SK-N-SH (cell line): ENCODE measurements at regions not wholly inside any gene's neighbourhood (a gene's known extent, or its start where the extent isn't known, plus 50 kb on each side); places are given as distances from the start of the nearest gene placed in this dataset.

Experiments
- CTCF ChIA-PET: fragments of 300-600, 350-600 bp; formaldehyde crosslinking; extraction: SDS; loops from one replicate; lab custom pipeline; 2021; lab: Yijun Ruan, JAX
- POLR2A ChIA-PET: fragments of 350-600 bp; sonication (Branson Sonifier 250); formaldehyde crosslinking; extraction: SDS; loops from one replicate; lab custom pipeline; 2020; ENCODE audit warnings: antibody characterized with exemption, inconsistent platforms; lab: Yijun Ruan, JAX
- DNase-seq: peaks from one replicate; pipeline ENCODE4 v3.0.0; 2012
- H2AFZ ChIP-seq: fragments of 200-600 bp; sonication (generic); 2 replicates; pipeline ENCODE4 v1.8.1; 2016; ENCODE audit warnings: antibody characterized with exemption, mild to moderate bottlenecking, low read depth
- H3F3A ChIP-seq: fragments of 200-600 bp; sonication (generic); replicated peaks from 2 replicates; pipeline ENCODE3; 2016; ENCODE audit warnings: antibody characterized with exemption, mild to moderate bottlenecking; ENCODE audit not compliant: insufficient read depth
- H3K27ac ChIP-seq, 2 experiments: fragments of 200-500 bp in 1 of 2; fragments of 200-600 bp in 1 of 2; sonication (Bioruptor generic) in 1 of 2; sonication (generic), shearing (Covaris generic) in 1 of 2; 2 replicates each; pipeline versions ENCODE4 v1.5.1 to v1.6.1; 2014 to 2016; ENCODE audit warnings: low read depth in 2 of 2, inconsistent platforms in 1 of 2, low read length in 1 of 2, mild to moderate bottlenecking in 1 of 2, mixed read lengths in 1 of 2
- H3K27me3 ChIP-seq: fragments of 200-600 bp; sonication (generic), shearing (Covaris generic); 2 replicates; pipeline ENCODE4 v1.6.1; 2016; ENCODE audit warnings: mixed run types; ENCODE audit not compliant: insufficient read depth
- H3K36me3 ChIP-seq, 2 experiments: fragments of 200-500 bp in 1 of 2; fragments of 200-600 bp in 1 of 2; sonication (Bioruptor generic) in 1 of 2; sonication (generic) in 1 of 2; replicated peaks in 1 of 2; 2 replicates each; pipeline versions ENCODE3 to v1.5.1; 2014 to 2016; ENCODE audit warnings: low read length in 1 of 2, mild to moderate bottlenecking in 1 of 2; ENCODE audit not compliant: insufficient read depth in 2 of 2, control insufficient read depth in 1 of 2
- H3K4me1 ChIP-seq, 2 experiments: fragments of 200-500 bp in 1 of 2; fragments of 200-600 bp in 1 of 2; sonication (Bioruptor generic) in 1 of 2; sonication (generic), shearing (Covaris generic) in 1 of 2; 2 replicates each; pipeline versions ENCODE4 v1.5.1 to v1.6.1; 2014 to 2016; ENCODE audit warnings: low read depth in 1 of 2, low read length in 1 of 2, mixed run types in 1 of 2; ENCODE audit not compliant: insufficient read depth in 2 of 2, control insufficient read depth in 1 of 2
- H3K4me2 ChIP-seq: fragments of 200-600 bp; sonication (generic), shearing (Covaris generic); 2 replicates; pipeline ENCODE4 v1.6.1; 2017; ENCODE audit warnings: mixed run types
- H3K4me3 ChIP-seq, 2 experiments: fragments of 200-500 bp in 1 of 2; fragments of 200-600 bp in 1 of 2; sonication (Bioruptor generic) in 1 of 2; sonication (generic), shearing (Covaris generic) in 1 of 2; 2 replicates each; pipeline versions ENCODE4 v1.5.1 to v1.8.1; 2014 to 2016; ENCODE audit warnings: low read depth in 2 of 2, inconsistent platforms in 1 of 2, low read length in 1 of 2, mild to moderate bottlenecking in 1 of 2, mixed read lengths in 1 of 2, moderate library complexity in 1 of 2
- H3K79me2 ChIP-seq: fragments of 200-600 bp; sonication (generic); 2 replicates; pipeline ENCODE4 v1.8.1; 2017; ENCODE audit warnings: mild to moderate bottlenecking; ENCODE audit not compliant: insufficient read depth
- H3K9ac ChIP-seq: fragments of 200-600 bp; sonication (generic); 2 replicates; pipeline ENCODE4 v1.6.1; 2017; ENCODE audit warnings: mixed run types
- H3K9me2 ChIP-seq: fragments of 200-600 bp; sonication (generic); 2 replicates; pipeline ENCODE4 v1.6.1; 2017; ENCODE audit warnings: mixed run types
- H3K9me3 ChIP-seq: fragments of 200-600 bp; sonication (generic); 2 replicates; pipeline ENCODE4 v1.6.1; 2017; ENCODE audit warnings: mixed run types, mild to moderate bottlenecking, moderate library complexity
- H4K20me1 ChIP-seq: fragments of 200-600 bp; sonication (generic); 2 replicates; pipeline ENCODE4 v1.6.1; 2017; ENCODE audit warnings: mild to moderate bottlenecking, mixed run types; ENCODE audit not compliant: insufficient read depth
- EP300 ChIP-seq, 2 experiments: IDR thresholded peaks; 2 replicates each; pipeline versions ENCODE4 v1.4.0 to v1.6.1; 2012; ENCODE audit warnings: borderline replicate concordance in 1 of 2, low read depth in 1 of 2, low read length in 1 of 2
- EZH2phosphoT487 ChIP-seq: fragments of 200-600 bp; sonication (generic); IDR thresholded peaks from 2 replicates; pipeline ENCODE4 v1.6.1; 2017; ENCODE audit warnings: low read depth, mixed run types, mild to moderate bottlenecking, antibody characterized with exemption, moderate library complexity, borderline replicate concordance
- FOXJ3 ChIP-seq: sonication (generic); formaldehyde crosslinking; IDR thresholded peaks from 2 replicates; pipeline ENCODE4 v1.5.1; 2020; ENCODE audit warnings: mild to moderate bottlenecking, missing genetic modification reagents
- FOXM1 ChIP-seq: IDR thresholded peaks from 2 replicates; pipeline ENCODE4 v1.4.0; 2012; ENCODE audit warnings: low read depth, mild to moderate bottlenecking
- GABPA ChIP-seq: IDR thresholded peaks from 2 replicates; pipeline ENCODE4 v1.4.0; 2012; ENCODE audit warnings: low read depth, mild to moderate bottlenecking
- JUND ChIP-seq: IDR thresholded peaks from 2 replicates; pipeline ENCODE4 v1.4.0; 2012
- MAX ChIP-seq: IDR thresholded peaks from 2 replicates; pipeline ENCODE4 v1.4.0; 2012; ENCODE audit warnings: low read depth
- MEF2A ChIP-seq: IDR thresholded peaks from 2 replicates; pipeline ENCODE4 v1.4.0; 2012; ENCODE audit warnings: low read depth, borderline replicate concordance
- MXI1 ChIP-seq: IDR thresholded peaks from 2 replicates; pipeline ENCODE4 v1.6.1; 2012; ENCODE audit warnings: mild to moderate bottlenecking, low read depth, low read length, improper control_type of control experiment
- NFIC ChIP-seq: IDR thresholded peaks from 2 replicates; pipeline ENCODE4 v1.4.0; 2012; ENCODE audit warnings: borderline replicate concordance
- NRF1 ChIP-seq: IDR thresholded peaks from 2 replicates; pipeline ENCODE4 v1.6.1; 2012; ENCODE audit warnings: low read depth, mild to moderate bottlenecking, low read length
- PBX3 ChIP-seq: IDR thresholded peaks from 2 replicates; pipeline ENCODE4; 2012
- RAD21 ChIP-seq: IDR thresholded peaks from 2 replicates; pipeline ENCODE4 v1.6.1; 2012; ENCODE audit warnings: mild to moderate bottlenecking, low read length
- RCOR1 ChIP-seq: fragments of 150-350 bp; IDR thresholded peaks from 2 replicates; pipeline ENCODE4 v1.6.1; 2017; ENCODE audit warnings: antibody characterized with exemption, low read length
- RFX5 ChIP-seq: IDR thresholded peaks from 2 replicates; pipeline ENCODE4 v1.6.1; 2012; ENCODE audit warnings: mild to moderate bottlenecking, improper control_type of control experiment, low read length
- RXRA ChIP-seq: IDR thresholded peaks from 2 replicates; pipeline ENCODE4 v1.4.0; 2012; ENCODE audit warnings: low read depth, mild to moderate bottlenecking, borderline replicate concordance
- SMC3 ChIP-seq: IDR thresholded peaks from 2 replicates; pipeline ENCODE4 v1.6.1; 2012; ENCODE audit warnings: low read depth, low read length, improper control_type of control experiment
- TEAD4 ChIP-seq: IDR thresholded peaks from 2 replicates; pipeline ENCODE4 v1.4.0; 2012; ENCODE audit warnings: mild to moderate bottlenecking, borderline replicate concordance; ENCODE audit not compliant: insufficient read depth
- USF1 ChIP-seq: IDR thresholded peaks from 2 replicates; pipeline ENCODE4 v1.4.0; 2012; ENCODE audit warnings: low read depth, borderline replicate concordance
- WGBS: methylation state at CpG from one replicate; pipeline ENCODE4 v1.1.6; 2017; ENCODE audit warnings: low lambda C conversion rate; 5-methylcytosine and 5-hydroxymethylcytosine counted together
- TF ChIP-seq, protein P1 (sequence below): fragments of 150-350 bp; IDR thresholded peaks from 2 replicates; pipeline ENCODE4 v1.6.1; 2017; ENCODE audit warnings: antibody characterized with exemption, low read length, low read depth, borderline replicate concordance
- TF ChIP-seq, protein P2 (sequence below): IDR thresholded peaks from 2 replicates; pipeline ENCODE4 v1.6.1; 2012; ENCODE audit warnings: mild to moderate bottlenecking, low read depth, low read length, moderate library complexity

DNA sequence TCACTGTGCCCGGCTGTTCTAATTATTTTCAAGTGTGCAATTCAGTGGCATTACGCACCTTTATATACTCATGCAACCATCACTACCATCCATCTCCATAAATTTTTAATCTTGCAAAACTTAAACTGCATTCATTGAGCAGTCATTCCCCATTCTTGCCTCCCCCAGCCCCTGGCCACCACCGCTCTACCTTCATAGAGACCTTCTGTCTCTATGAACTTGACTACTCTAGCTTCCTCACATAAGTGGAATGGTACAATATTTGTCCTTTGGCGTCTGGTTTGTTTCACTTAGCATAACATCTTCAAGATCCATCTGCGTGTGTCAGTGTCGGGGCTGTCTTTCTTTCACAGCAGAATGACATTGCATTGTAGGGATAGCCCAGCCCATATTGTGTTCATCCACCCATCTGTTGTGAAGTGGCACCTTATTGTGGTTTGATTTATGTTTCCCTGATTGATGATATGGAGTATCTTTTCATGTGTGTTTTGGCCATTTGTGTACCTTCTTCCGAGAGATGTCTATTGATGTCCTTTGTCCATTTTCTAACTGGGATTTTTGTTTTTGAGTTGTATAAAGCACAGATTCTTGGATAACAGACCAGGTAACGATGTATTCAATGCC, 64.8 kb upstream of the FLT1 start:
- peaks cover 13% of the 10 kb centered on the region for H3F3A ChIP-seq
- H3K4me1 ChIP-seq = peaks cover 0 to 17% of the 10 kb centered on the region in 2 experiments; a peak in 2 of 4 replicates
- WGBS = 71% methylated on average over 8 of the region's 8 CpGs
- H3K9me3 ChIP-seq = no peaks in the 10 kb centered on the region
- POLR2A ChIA-PET = no interaction called here
- no peaks in the 10 kb centered on the region for H3K9me2 ChIP-seq
- no peak overlapping the region for H2AFZ ChIP-seq
- no peak for DNase-seq
- no peak overlapping the region for H3K4me3 ChIP-seq
- no peak overlapping the region for H3K27ac ChIP-seq
- no peak overlapping the region for H3K4me2 ChIP-seq
- TF ChIP-seq EP300 (IDR thresholded peaks at IDR 0.05; ENCODE audit: borderline replicate concordance in 1 of 2, low read depth in 1 of 2, low read length in 1 of 2) (no peak), RCOR1 (no peak), MAX (no peak), FOXJ3 (CRISPR knock-in tag) (no peak)
- TF ChIP-seq, all 33 proteins: peak for 0
- Histone ChIP-seq H4K20me1 (no peaks in the 10 kb centered on the region), H3K9ac (no peak overlapping the region), H3K27me3 (no peaks in the 10 kb centered on the region), H3K79me2 (no peaks in the 10 kb centered on the region), H3K36me3 (no peaks in the 10 kb centered on the region)
- CTCF ChIA-PET = no interaction called here

- Histone ChIP-seq H2AFZ (peak overlapping the region; percentile 94), H4K20me1 (no peaks in the 10 kb centered on the region), H3K9me2 (no peaks in the 10 kb centered on the region), H3K36me3 (no peaks in the 10 kb centered on the region), H3K4me2 (peak overlapping the region; percentile 63), H3K9me3 (no peaks in the 10 kb centered on the region), H3K9ac (peak overlapping the region; percentile 33; the same call in 1 of the 2 replicates)
- DNase-seq = no peak
- CTCF ChIA-PET = no interaction called here
- TF ChIP-seq USF1 (no peak), JUND (no peak), FOXJ3 (CRISPR knock-in tag) (no peak), EP300 (IDR thresholded peaks at IDR 0.05; ENCODE audit: borderline replicate concordance in 1 of 2, low read depth in 1 of 2, low read length in 1 of 2) (no peak), EZH2phosphoT487 (no peak), RCOR1 (no peak), NRF1 (no peak), MEF2A (no peak), PBX3 (no peak), TEAD4 (no peak), NFIC (no peak), SMC3 (no peak), FOXM1 (no peak), RFX5 (no peak), MXI1 (no peak), GABPA (no peak), RAD21 (no peak), RXRA (no peak)
- TF ChIP-seq, protein P1, sequence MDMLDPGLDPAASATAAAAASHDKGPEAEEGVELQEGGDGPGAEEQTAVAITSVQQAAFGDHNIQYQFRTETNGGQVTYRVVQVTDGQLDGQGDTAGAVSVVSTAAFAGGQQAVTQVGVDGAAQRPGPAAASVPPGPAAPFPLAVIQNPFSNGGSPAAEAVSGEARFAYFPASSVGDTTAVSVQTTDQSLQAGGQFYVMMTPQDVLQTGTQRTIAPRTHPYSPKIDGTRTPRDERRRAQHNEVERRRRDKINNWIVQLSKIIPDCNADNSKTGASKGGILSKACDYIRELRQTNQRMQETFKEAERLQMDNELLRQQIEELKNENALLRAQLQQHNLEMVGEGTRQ = no peak
- TF ChIP-seq, protein P2, sequence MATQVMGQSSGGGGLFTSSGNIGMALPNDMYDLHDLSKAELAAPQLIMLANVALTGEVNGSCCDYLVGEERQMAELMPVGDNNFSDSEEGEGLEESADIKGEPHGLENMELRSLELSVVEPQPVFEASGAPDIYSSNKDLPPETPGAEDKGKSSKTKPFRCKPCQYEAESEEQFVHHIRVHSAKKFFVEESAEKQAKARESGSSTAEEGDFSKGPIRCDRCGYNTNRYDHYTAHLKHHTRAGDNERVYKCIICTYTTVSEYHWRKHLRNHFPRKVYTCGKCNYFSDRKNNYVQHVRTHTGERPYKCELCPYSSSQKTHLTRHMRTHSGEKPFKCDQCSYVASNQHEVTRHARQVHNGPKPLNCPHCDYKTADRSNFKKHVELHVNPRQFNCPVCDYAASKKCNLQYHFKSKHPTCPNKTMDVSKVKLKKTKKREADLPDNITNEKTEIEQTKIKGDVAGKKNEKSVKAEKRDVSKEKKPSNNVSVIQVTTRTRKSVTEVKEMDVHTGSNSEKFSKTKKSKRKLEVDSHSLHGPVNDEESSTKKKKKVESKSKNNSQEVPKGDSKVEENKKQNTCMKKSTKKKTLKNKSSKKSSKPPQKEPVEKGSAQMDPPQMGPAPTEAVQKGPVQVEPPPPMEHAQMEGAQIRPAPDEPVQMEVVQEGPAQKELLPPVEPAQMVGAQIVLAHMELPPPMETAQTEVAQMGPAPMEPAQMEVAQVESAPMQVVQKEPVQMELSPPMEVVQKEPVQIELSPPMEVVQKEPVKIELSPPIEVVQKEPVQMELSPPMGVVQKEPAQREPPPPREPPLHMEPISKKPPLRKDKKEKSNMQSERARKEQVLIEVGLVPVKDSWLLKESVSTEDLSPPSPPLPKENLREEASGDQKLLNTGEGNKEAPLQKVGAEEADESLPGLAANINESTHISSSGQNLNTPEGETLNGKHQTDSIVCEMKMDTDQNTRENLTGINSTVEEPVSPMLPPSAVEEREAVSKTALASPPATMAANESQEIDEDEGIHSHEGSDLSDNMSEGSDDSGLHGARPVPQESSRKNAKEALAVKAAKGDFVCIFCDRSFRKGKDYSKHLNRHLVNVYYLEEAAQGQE = no peak
- TF ChIP-seq, all 33 proteins: peak for 0
- POLR2A ChIA-PET = no interaction called here
- no peak overlapping the region for H3K4me3 ChIP-seq
- no peaks in the 10 kb centered on the region for H3K79me2 ChIP-seq
- 33% methylated on average over 8 of the region's 8 CpGs for WGBS
- peak overlapping the region; percentile 5 to 91; a peak in 3 of 4 replicates for H3K27ac ChIP-seq
- H3K27me3 ChIP-seq = no peaks in the 10 kb centered on the region
- H3K4me1 ChIP-seq = peaks cover 0 to 17% of the 10 kb centered on the region in 2 experiments; a peak in 2 of 4 replicates
- H3F3A ChIP-seq = peaks cover 13% of the 10 kb centered on the region
Observed at GRCh38 chr13:28558567-28558966, 63.6 kb upstream of the FLT1 start.
